Mucosa of rectum (tissue), 2 donors: ENCODE measurements at regions not wholly inside any gene's neighbourhood (a gene's known extent, or its start where the extent isn't known, plus 50 kb on each side); places are given as distances from the start of the nearest gene placed in this dataset.
"Not testable (repeated sequence)": the region's sequence is repeated elsewhere in the genome, so short reads cannot be mapped to it uniquely, and the experiment has no call there.

Source experiments
- H3K27ac ChIP-seq, 2 donors: one replicate each; pipeline ENCODE4 v1.7.0; 2013; ENCODE audit warnings: inconsistent platforms in 2 of 2, low read depth in 2 of 2, low read length in 2 of 2
- H3K27me3 ChIP-seq, 2 donors: one replicate each; pipeline ENCODE4 v1.7.0; 2013; ENCODE audit warnings: low read length in 2 of 2; ENCODE audit not compliant: control insufficient read depth in 2 of 2, insufficient read depth in 2 of 2
- H3K36me3 ChIP-seq, 2 donors: one replicate each; pipeline ENCODE4 v1.7.0; 2013; ENCODE audit warnings: low read length in 2 of 2; ENCODE audit not compliant: control insufficient read depth in 2 of 2, insufficient read depth in 2 of 2
- H3K4me1 ChIP-seq, 2 donors: one replicate each; pipeline ENCODE4 v1.7.0; 2013; ENCODE audit warnings: low read length in 2 of 2, mild to moderate bottlenecking in 1 of 2; ENCODE audit not compliant: control insufficient read depth in 2 of 2, insufficient read depth in 2 of 2
- H3K4me3 ChIP-seq, 2 donors: one replicate each; pipeline ENCODE4 v1.7.0; 2013; ENCODE audit warnings: low read length in 2 of 2
- H3K9ac ChIP-seq, 2 donors: one replicate each; pipeline ENCODE4 v1.7.0; 2013; ENCODE audit warnings: low read length in 2 of 2, low read depth in 1 of 2, mild to moderate bottlenecking in 1 of 2
- H3K9me3 ChIP-seq, 2 donors: one replicate each; pipeline ENCODE4 v1.7.0; 2013; ENCODE audit warnings: low read length in 2 of 2; ENCODE audit not compliant: control insufficient read depth in 2 of 2
- donor health status: healthy.
- donor health status: Normal muscosa, but diverticular disease.

- H3K36me3 ChIP-seq, H3K4me1 ChIP-seq, H3K27me3 ChIP-seq, H3K27ac ChIP-seq, H3K4me3 ChIP-seq, H3K9me3 ChIP-seq, H3K9ac ChIP-seq: not testable (repeated sequence)
These were observed 50.5 kb upstream of the EFNA5 start for GRCh38 chr5:107721241-107721640.
